Breast epithelium (tissue), 4 donors: ENCODE measurements at regions not wholly inside any gene's neighbourhood (a gene's known extent, or its start where the extent isn't known, plus 50 kb on each side); places are given as distances from the start of the nearest gene placed in this dataset.
"Not testable (repeated sequence)": the region's sequence is repeated elsewhere in the genome, so short reads cannot be mapped to it uniquely, and the experiment has no call there.

ENCODE experiments used
- DNase-seq, 2 donors: peaks; one replicate each; pipeline ENCODE4 v3.0.0-alpha.2; 2019; ENCODE audit warnings: low spot score in 2 of 2
- H3K27ac ChIP-seq, 2 donors: fragments of 200-600 bp; sonication (generic) in 1 of 2; one replicate each; pipeline ENCODE4 v1.5.1; 2016 to 2019; ENCODE audit warnings: mild to moderate bottlenecking in 1 of 2
- H3K27me3 ChIP-seq, 2 donors: fragments of 200-600 bp; sonication (generic) in 1 of 2; one replicate each; pipeline versions ENCODE4 v1.5.1 to v1.6.0; 2017 to 2019; ENCODE audit warnings: control low read depth in 1 of 2, mild to moderate bottlenecking in 1 of 2
- H3K36me3 ChIP-seq: fragments of 200-600 bp; one replicate; pipeline ENCODE4 v1.5.1; 2019
- H3K4me1 ChIP-seq, 2 donors: fragments of 200-600 bp; sonication (generic); one replicate each; pipeline ENCODE4 v1.5.1; 2016 to 2019; ENCODE audit warnings: control low read depth in 1 of 2
- H3K4me3 ChIP-seq, 3 donors: fragments of 200-600 bp; sonication (generic); 1 replicate in 2 of 3; 2 replicates in 1 of 3; pipeline ENCODE4 v1.5.1; 2016 to 2019; ENCODE audit warnings: mild to moderate bottlenecking in 3 of 3, moderate library complexity in 2 of 3
- H3K9me3 ChIP-seq, 2 donors: fragments of 200-600 bp; sonication (generic) in 1 of 2; one replicate each; pipeline ENCODE4 v1.5.1; 2016 to 2019; ENCODE audit warnings: control low read depth in 1 of 2
- CTCF ChIP-seq, 3 donors: fragments of 450-650 bp; IDR thresholded peaks; one replicate each; pipeline ENCODE4 v1.5.1; 2016 to 2017; ENCODE audit warnings: antibody characterized with exemption in 3 of 3, mild to moderate bottlenecking in 3 of 3, moderate library complexity in 3 of 3
- POLR2A ChIP-seq: fragments of 450-650 bp; IDR thresholded peaks from one replicate; pipeline ENCODE4 v1.6.1; 2016; ENCODE audit warnings: antibody characterized with exemption, mild to moderate bottlenecking, moderate library complexity
- POLR2AphosphoS5 ChIP-seq, 3 donors: sonication (generic); formaldehyde crosslinking; IDR thresholded peaks; one replicate each; pipeline ENCODE4 v1.6.1; 2017; ENCODE audit warnings: antibody characterized with exemption in 3 of 3
- intact Hi-C: fragments of 100-400 bp; cut with DNase I; formaldehyde crosslinking; loops from one replicate; pipeline ENCODE4 v1.15.1; 2023; ENCODE audit warnings: low total_unique reads

GRCh38 chr19:5286465-5287029 lies 54.1 kb downstream of the PTPRS start:
- DNase-seq = no peak
- peak overlapping the region in 1 of 2 donors; percentile 9 for H3K27ac ChIP-seq
- no peaks in the 10 kb centered on the region for H3K27me3 ChIP-seq
- no peaks in the 10 kb centered on the region for H3K36me3 ChIP-seq
- TF ChIP-seq POLR2AphosphoS5 (IDR thresholded peaks at IDR 0.05) (no peak), POLR2A (no peak), CTCF (IDR thresholded peaks at IDR 0.05) (no peak)
- intact Hi-C loops = no loop called here
- no peaks in the 10 kb centered on the region for H3K9me3 ChIP-seq
- no peaks in the 10 kb centered on the region for H3K4me1 ChIP-seq
- no peak overlapping the region for H3K4me3 ChIP-seq

DNA sequence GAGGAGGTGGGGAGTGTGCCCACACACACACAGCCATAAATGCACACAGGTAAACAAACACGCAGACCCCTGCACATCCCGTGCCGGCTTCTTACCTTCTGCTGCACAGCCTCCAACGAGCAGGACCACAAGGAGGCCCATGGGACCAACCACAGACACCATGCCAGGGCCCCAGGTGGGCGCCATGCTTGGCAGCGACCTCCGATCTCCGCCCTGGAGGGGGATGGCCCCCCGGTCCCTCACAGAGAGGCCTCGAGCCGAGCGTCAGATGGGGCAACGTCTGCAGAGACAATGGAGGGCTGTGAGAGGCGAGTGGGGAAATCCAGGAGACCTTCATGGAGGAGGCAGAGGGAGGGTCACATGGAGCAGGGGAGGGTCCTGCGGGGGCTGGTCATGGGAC lies 54.7 kb downstream of the PTPRS start:
- Histone ChIP-seq H3K4me3 (no peak overlapping the region), H3K36me3 (no peaks in the 10 kb centered on the region), H3K27me3 (no peaks in the 10 kb centered on the region), H3K27ac (no peak overlapping the region), H3K9me3 (no peaks in the 10 kb centered on the region), H3K4me1 (no peaks in the 10 kb centered on the region)
- intact Hi-C loops = no loop called here
- DNase-seq = no peak
- TF ChIP-seq POLR2AphosphoS5 (IDR thresholded peaks at IDR 0.05) = no peak
- no peak for TF ChIP-seq CTCF (IDR thresholded peaks at IDR 0.05)
- TF ChIP-seq POLR2A = no peak

DNA sequence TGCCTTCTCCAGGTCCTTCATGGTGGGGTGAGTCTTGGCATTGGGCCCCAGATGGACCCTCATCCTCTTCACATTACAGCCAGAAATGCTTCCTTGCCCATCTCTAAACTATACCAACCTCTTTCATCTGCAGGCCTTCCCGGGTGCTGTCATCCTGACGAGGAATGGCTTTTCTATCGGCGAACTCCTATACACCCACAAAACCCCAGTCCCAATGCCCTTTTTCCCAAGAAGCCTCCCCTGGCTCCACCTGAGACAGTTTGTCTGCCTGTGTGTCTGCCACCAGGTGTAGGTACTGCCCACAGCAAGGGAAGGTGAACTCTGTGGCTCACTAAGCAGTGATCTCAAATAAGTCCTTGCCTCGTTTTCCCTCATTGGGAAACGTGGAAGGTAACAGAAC lies 55.3 kb downstream of the PTPRS start:
- H3K36me3 ChIP-seq = no peaks in the 10 kb centered on the region
- no peak for DNase-seq
- no peak overlapping the region for H3K4me3 ChIP-seq
- H3K27me3 ChIP-seq = no peaks in the 10 kb centered on the region
- H3K4me1 ChIP-seq = no peaks in the 10 kb centered on the region
- TF ChIP-seq POLR2A (no peak), CTCF (IDR thresholded peaks at IDR 0.05) (no peak), POLR2AphosphoS5 (IDR thresholded peaks at IDR 0.05) (no peak)
- H3K9me3 ChIP-seq = no peaks in the 10 kb centered on the region
- intact Hi-C loops = no loop called here
- no peak overlapping the region for H3K27ac ChIP-seq

- Histone ChIP-seq H3K4me1 (no peaks in the 10 kb centered on the region), H3K4me3 (no peak overlapping the region), H3K9me3 (no peaks in the 10 kb centered on the region), H3K27me3 (no peaks in the 10 kb centered on the region), H3K27ac (peak overlapping the region; percentile 35 to 69), H3K36me3 (no peaks in the 10 kb centered on the region)
- TF ChIP-seq POLR2A = no peak
- TF ChIP-seq POLR2AphosphoS5 (IDR thresholded peaks at IDR 0.05) = no peak
- no peak for TF ChIP-seq CTCF (IDR thresholded peaks at IDR 0.05)
- intact Hi-C loops = no loop called here
- no peak for DNase-seq
These were observed 57.7 kb downstream of the PTPRS start for GRCh38 chr19:5282901-5283300.

DNA sequence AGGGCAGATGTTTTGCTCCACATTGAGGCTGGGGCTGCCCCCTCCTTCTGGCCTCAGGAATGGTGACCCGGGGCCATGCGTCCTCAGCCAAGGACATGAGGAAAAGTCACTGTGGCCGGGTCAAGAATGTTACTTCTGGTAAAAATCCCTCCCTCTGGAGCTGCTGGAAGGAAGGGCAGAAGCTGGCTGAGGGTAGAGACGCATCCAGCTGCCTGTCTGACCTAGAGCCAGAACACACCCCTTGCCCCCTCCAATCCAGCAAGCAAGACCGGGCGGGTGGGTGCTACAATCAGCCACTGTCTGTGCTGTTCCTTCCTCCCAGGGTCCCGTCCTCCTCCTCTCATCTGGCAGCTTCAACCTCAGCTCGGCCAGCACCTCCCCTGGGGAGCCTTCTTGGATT lies 59.0 kb downstream of the PTPRS start:
- intact Hi-C loops = no loop called here
- H3K36me3 ChIP-seq = no peaks in the 10 kb centered on the region
- no peaks in the 10 kb centered on the region for H3K4me1 ChIP-seq
- H3K9me3 ChIP-seq = no peaks in the 10 kb centered on the region
- H3K27ac ChIP-seq = peak overlapping the region; percentile 35 to 84
- H3K27me3 ChIP-seq = no peaks in the 10 kb centered on the region
- DNase-seq = peak in 1 of 2 donors; percentile 36
- peak overlapping the region in 1 of 3 donors; percentile 25 for H3K4me3 ChIP-seq
- TF ChIP-seq CTCF (IDR thresholded peaks at IDR 0.05) (no peak), POLR2AphosphoS5 (IDR thresholded peaks at IDR 0.05) (peak; percentile 29 to 40 (median 36))

GRCh38 chr19:5275668-5276067 lies 64.9 kb downstream of the PTPRS start:
- H3K27ac ChIP-seq, H3K9me3 ChIP-seq, H3K4me1 ChIP-seq, intact Hi-C loops, H3K27me3 ChIP-seq, DNase-seq, H3K36me3 ChIP-seq, H3K4me3 ChIP-seq: not testable (repeated sequence)
